A549 (cell line): ENCODE measurements at regions not wholly inside any gene's neighbourhood (a gene's known extent, or its start where the extent isn't known, plus 50 kb on each side); places are given as distances from the start of the nearest gene placed in this dataset.

ENCODE experiments used
- ATAC-seq, 2 experiments: fragments of 200-7000 bp in 1 of 2; fragments of >200 bp in 1 of 2; cut with Nextera tagmentation in 1 of 2; cut with Tn5 transposase in 1 of 2; 3 replicates each; pipeline versions ENCODE4 v1.8.0 to v1.9.1; 2018 to 2020; ENCODE audit warnings: mild to moderate bottlenecking in 1 of 2, moderate library complexity in 1 of 2
- CTCF ChIA-PET: fragments of 300-600 bp; sonication (Branson Sonifier 250); formaldehyde crosslinking; extraction: SDS; loops from one replicate; lab custom pipeline; 2021; ENCODE audit warnings: antibody characterized with exemption, inconsistent platforms; lab: Yijun Ruan, JAX
- POLR2A ChIA-PET: fragments of 350-600 bp; formaldehyde crosslinking; extraction: SDS; loops from one replicate; lab custom pipeline; 2021; ENCODE audit warnings: antibody characterized with exemption, inconsistent platforms; lab: Yijun Ruan, JAX
- DNase-seq, 2 experiments: peaks; one replicate each; pipeline versions ENCODE4 v3.0.0 to v3.0.0-alpha.2; 2011 to 2016; ENCODE audit warnings: low read depth in 1 of 2, low spot score in 1 of 2
- FAIRE-seq: peaks from 2 replicates; lab custom pipeline; 2011; peaks lifted over from hg19 to GRCh38; lab: Jason Lieb, UNC
- H3K27ac ChIP-seq, 2 experiments: fragments of >200 bp; sonication (Bioruptor Twin); formaldehyde crosslinking; 3 replicates each; pipeline ENCODE4 v1.5.1; 2016 to 2017
- H3K4me1 ChIP-seq: fragments of >200 bp; sonication (Bioruptor Twin); formaldehyde crosslinking; 3 replicates; pipeline ENCODE4 v1.6.1; 2016
- H3K4me2 ChIP-seq: fragments of >200 bp; sonication (Bioruptor Twin); formaldehyde crosslinking; 3 replicates; pipeline ENCODE4 v1.6.1; 2016
- H3K4me3 ChIP-seq: fragments of >200 bp; sonication (Bioruptor Twin); formaldehyde crosslinking; 3 replicates; pipeline ENCODE4 v1.5.1; 2016
- H3K9me3 ChIP-seq: fragments of >200 bp; sonication (Bioruptor Twin); formaldehyde crosslinking; 3 replicates; pipeline ENCODE4 v1.6.1; 2016
- BHLHE40 ChIP-seq: IDR thresholded peaks from 2 replicates; pipeline ENCODE4 v1.6.1; 2012; ENCODE audit warnings: low read depth, low read length, inconsistent platforms
- CHD4 ChIP-seq: fragments of 200-600 bp; sonication (generic); IDR thresholded peaks from 2 replicates; pipeline ENCODE4 v1.6.1; 2016; ENCODE audit warnings: antibody characterized with exemption, mild to moderate bottlenecking, borderline replicate concordance
- E2F6 ChIP-seq: IDR thresholded peaks from 2 replicates; pipeline ENCODE4 v1.6.1; 2012; ENCODE audit warnings: low read depth, borderline replicate concordance
- EP300 ChIP-seq, 2 experiments: fragments of >200 bp; sonication (Bioruptor Twin); formaldehyde crosslinking; IDR thresholded peaks; 2 replicates in 1 of 2; 3 replicates in 1 of 2; pipeline ENCODE4 v1.6.1; 2016 to 2017
- HES2 ChIP-seq: fragments of >200 bp; sonication (Bioruptor Twin); formaldehyde crosslinking; IDR thresholded peaks from 2 replicates; pipeline ENCODE4 v1.6.1; 2016
- HMGXB4 ChIP-seq: fragments of 250-450 bp; sonication (Bioruptor Pico); IDR thresholded peaks from 2 replicates; pipeline ENCODE4 v1.5.0; 2021; ENCODE audit warnings: mild to moderate bottlenecking, moderate library complexity, borderline replicate concordance
- HOXB13 ChIP-seq: fragments of 250-450 bp; sonication (Bioruptor Pico); IDR thresholded peaks from 2 replicates; pipeline ENCODE4 v1.5.0; 2020; ENCODE audit warnings: low read depth, mild to moderate bottlenecking, moderate library complexity
- KDM1A ChIP-seq: fragments of 200-600 bp; sonication (generic); IDR thresholded peaks from 2 replicates; pipeline ENCODE4 v1.6.1; 2016; ENCODE audit warnings: low read depth, mild to moderate bottlenecking
- PHF8 ChIP-seq: fragments of 200-600 bp; sonication (generic); IDR thresholded peaks from 2 replicates; pipeline ENCODE4 v1.6.1; 2016; ENCODE audit warnings: low read depth, mild to moderate bottlenecking, antibody characterized with exemption, moderate library complexity, borderline replicate concordance
- POLR2AphosphoS2 ChIP-seq: conservative IDR thresholded peaks from 2 replicates; pipeline ENCODE4 v1.6.1; 2012; ENCODE audit warnings: low read length, improper control_type of control experiment, inconsistent platforms
- RARB ChIP-seq: fragments of 250-450 bp; sonication (Bioruptor Pico); IDR thresholded peaks from 2 replicates; pipeline ENCODE4 v1.8.0; 2021; ENCODE audit warnings: mild to moderate bottlenecking, moderate library complexity
- RCOR1 ChIP-seq: fragments of 150-350 bp; IDR thresholded peaks from 2 replicates; pipeline ENCODE4 v1.6.1; 2014; ENCODE audit warnings: antibody characterized with exemption, low read length, low read depth
- REST ChIP-seq: fragments of 200-600 bp; sonication (generic); IDR thresholded peaks from 2 replicates; pipeline ENCODE4 v1.6.1; 2016; ENCODE audit warnings: antibody characterized with exemption, mild to moderate bottlenecking, moderate library complexity
- ZC3H11A ChIP-seq: fragments of 450-650 bp; IDR thresholded peaks from 2 replicates; pipeline ENCODE4 v1.6.1; 2014; ENCODE audit warnings: antibody characterized with exemption, mild to moderate bottlenecking
- WGBS: methylation state at CpG from one replicate; pipeline ENCODE4 v1.1.6; 2017; ENCODE audit errors: missing lambda C conversion rate; 5-methylcytosine and 5-hydroxymethylcytosine counted together

GRCh38 chr1:5500541-5500940 lies 491.7 kb downstream of the NPHP4 start:
- H3K4me3 ChIP-seq: no peak overlapping the region
- DNase-seq: no peak
- TF ChIP-seq HOXB13 (CRISPR knock-in tag) (no peak), RARB (CRISPR knock-in tag) (no peak), REST (no peak), EP300 (IDR thresholded peaks at IDR 0.05) (no peak), KDM1A (no peak), BHLHE40 (no peak), POLR2AphosphoS2 (no peak), RCOR1 (no peak)
- ChIA-PET CTCF (interaction anchor here (0.7 to 1.4 kb wide), 2 partner anchors 12 to 245 kb away, joined by 3 read pairs; no protein-coding TSS in a partner anchor), POLR2A (no interaction called here)
- H3K4me1 ChIP-seq: no peaks in the 10 kb centered on the region
- ATAC-seq: no peak
- no peaks in the 10 kb centered on the region for H3K9me3 ChIP-seq
- no peak for FAIRE-seq
- no peak overlapping the region for H3K4me2 ChIP-seq
- 71% methylated on average over 20 of the region's 20 CpGs for WGBS
- H3K27ac ChIP-seq: no peak overlapping the region

GRCh38 chr1:5497503-5497902 lies 494.7 kb downstream of the NPHP4 start:
- no peaks in the 10 kb centered on the region for H3K9me3 ChIP-seq
- no peak for ATAC-seq
- TF ChIP-seq ZC3H11A (no peak), HMGXB4 (no peak), HES2 (no peak)
- ChIA-PET POLR2A (no interaction called here), CTCF (no interaction called here)
- no peaks in the 10 kb centered on the region for H3K4me1 ChIP-seq
- no peak for FAIRE-seq
- DNase-seq: no peak
- H3K27ac ChIP-seq: no peak overlapping the region
- H3K4me3 ChIP-seq: no peak overlapping the region
- H3K4me2 ChIP-seq: no peak overlapping the region
- WGBS: no CpG with 5 or more reads among the region's 6 CpGs

GRCh38 chr1:5495596-5496410 lies 496.4 kb downstream of the NPHP4 start:
- Histone ChIP-seq H3K27ac (no peak overlapping the region), H3K4me3 (no peak overlapping the region), H3K9me3 (no peaks in the 10 kb centered on the region), H3K4me2 (no peak overlapping the region), H3K4me1 (no peaks in the 10 kb centered on the region)
- no peak for DNase-seq
- no peak for FAIRE-seq
- ChIA-PET POLR2A (no interaction called here), CTCF (interaction anchor here (1.3 kb wide), 1 partner anchor 19 kb away, joined by 4 read pairs; no protein-coding TSS in a partner anchor)
- ATAC-seq: no peak
- no peak for TF ChIP-seq PHF8
- no peak for TF ChIP-seq E2F6
- TF ChIP-seq CHD4: no peak
- 8% methylated on average over 6 of the region's 16 CpGs for WGBS
